ENCODE measurements at regions not wholly inside any gene's neighbourhood (a gene's known extent, or its start where the extent isn't known, plus 50 kb on each side); places are given as distances from the start of the nearest gene placed in this dataset.
"Not testable (repeated sequence)": the region's sequence is repeated elsewhere in the genome, so short reads cannot be mapped to it uniquely, and the experiment has no call there.

GRCh38 chr1:188812153-188812552 lies 1665.5 kb downstream of the BRINP3 start:
- not testable (repeated sequence) for DNase-seq

- DNase-seq = not testable (repeated sequence)
These were observed 1664.7 kb downstream of the BRINP3 start for GRCh38 chr1:188812836-188813573.

- no peak for DNase-seq
These were observed 1659.8 kb downstream of the BRINP3 start for GRCh38 chr1:188817814-188818213.

GRCh38 chr1:188822248-188822647 lies 1655.4 kb downstream of the BRINP3 start:
- DNase-seq = no peak

- DNase-seq = no peak
These were observed 1652.2 kb downstream of the BRINP3 start for GRCh38 chr1:188825471-188825870.

- DNase-seq = no peak
These were observed 1650.9 kb downstream of the BRINP3 start for GRCh38 chr1:188826800-188827199.

- no peak for DNase-seq
These were observed 1650.3 kb downstream of the BRINP3 start for GRCh38 chr1:188827400-188827799.

GRCh38 chr1:188841111-188841696 lies 1636.5 kb downstream of the BRINP3 start:
- DNase-seq = not testable (repeated sequence)

- no peak for DNase-seq
These were observed 1631.2 kb downstream of the BRINP3 start for GRCh38 chr1:188846468-188846867.

- no peak for DNase-seq
These were observed 1620.1 kb downstream of the BRINP3 start for GRCh38 chr1:188857526-188858087.

- no peak for DNase-seq
These were observed 1610.0 kb downstream of the BRINP3 start for GRCh38 chr1:188867614-188868013.

- DNase-seq = no peak
These were observed 1606.5 kb downstream of the BRINP3 start for GRCh38 chr1:188871164-188871563.

- DNase-seq = no peak
These were observed 1605.3 kb downstream of the BRINP3 start for GRCh38 chr1:188872376-188872775.

- DNase-seq = no peak
These were observed 1600.0 kb downstream of the BRINP3 start for GRCh38 chr1:188877668-188878067.

GRCh38 chr1:188888386-188888785 lies 1589.3 kb downstream of the BRINP3 start:
- DNase-seq = no peak

GRCh38 chr1:188889166-188889565 lies 1588.5 kb downstream of the BRINP3 start:
- DNase-seq = no peak

- no peak for DNase-seq
These were observed 1585.7 kb downstream of the BRINP3 start for GRCh38 chr1:188891958-188892357.

- no peak for DNase-seq
These were observed 1582.1 kb downstream of the BRINP3 start for GRCh38 chr1:188895611-188896010.

GRCh38 chr1:188903241-188903640 lies 1574.4 kb downstream of the BRINP3 start:
- DNase-seq = no peak

- no peak for DNase-seq
These were observed 1573.5 kb downstream of the BRINP3 start for GRCh38 chr1:188904201-188904600.

GRCh38 chr1:188906921-188907641 lies 1570.6 kb downstream of the BRINP3 start:
- no peak for DNase-seq

- DNase-seq = no peak
These were observed 1547.3 kb downstream of the BRINP3 start for GRCh38 chr1:188930382-188930781.

- no peak for DNase-seq
These were observed 1546.2 kb downstream of the BRINP3 start for GRCh38 chr1:188931506-188931905.
